ENCODE measurements at regions not wholly inside any gene's neighbourhood (a gene's known extent, or its start where the extent isn't known, plus 50 kb on each side); places are given as distances from the start of the nearest gene placed in this dataset.
A peak's percentile ranks its signal among the peaks of the same experiment; 100 is the strongest.

DNA sequence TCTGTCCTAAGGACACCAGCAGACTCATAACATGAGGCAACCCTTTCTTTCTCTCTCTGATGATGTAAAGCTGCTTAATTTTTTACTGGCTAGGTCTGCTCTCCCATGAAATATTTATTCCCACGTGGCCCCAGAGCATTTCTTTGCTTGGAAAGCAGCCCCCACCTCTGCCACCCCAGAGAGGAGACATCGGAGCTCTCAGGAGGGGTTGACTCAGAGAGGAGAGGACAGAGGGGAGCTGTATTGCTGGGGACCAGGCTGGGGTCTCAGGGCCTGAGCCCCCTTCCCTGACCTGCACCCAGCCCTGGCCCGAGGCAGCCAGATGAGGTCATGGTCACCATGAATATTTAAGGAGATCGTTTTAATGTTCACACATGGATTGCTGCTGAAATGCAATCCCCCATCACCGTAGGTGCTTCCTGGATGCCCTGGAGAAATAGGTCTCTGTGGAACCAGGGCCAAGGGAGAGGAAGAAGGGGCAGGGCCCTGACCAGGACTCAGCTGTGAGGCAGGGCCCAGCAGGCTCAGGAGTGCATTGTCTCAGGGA lies 117.5 kb downstream of the DLL1 start:
- no peak for ATAC-seq (ENCODE audit: insufficient read depth, low FRiP score)
- Histone ChIP-seq H3K9ac (ENCODE audit: insufficient read depth in 1 of 2, low read length in 2 of 2) (no peak overlapping the region), H3K4me1 (ENCODE audit: control insufficient read depth in 5 of 5, insufficient read depth in 5 of 5, low read length in 5 of 5) (peaks cover 0 to 7% (median 0%) of the 10 kb centered on the region in 5 donors), H3K4me3 (no peak overlapping the region), H3K9me3 (ENCODE audit: control insufficient read depth in 4 of 4, insufficient read depth in 3 of 4, low read length in 3 of 4) (peaks cover 0 to 2% (median 0%) of the 10 kb centered on the region in 4 donors), H3K36me3 (ENCODE audit: control insufficient read depth in 4 of 4, insufficient read depth in 4 of 4, low read length in 4 of 4) (no peaks in the 10 kb centered on the region), H3K27me3 (ENCODE audit: control insufficient read depth in 3 of 3, insufficient read depth in 3 of 3, low read length in 2 of 3) (no peaks in the 10 kb centered on the region), H3K27ac (ENCODE audit: low read depth in 1 of 2, low read length in 1 of 2) (no peak overlapping the region)
- TF ChIP-seq, protein P1, sequence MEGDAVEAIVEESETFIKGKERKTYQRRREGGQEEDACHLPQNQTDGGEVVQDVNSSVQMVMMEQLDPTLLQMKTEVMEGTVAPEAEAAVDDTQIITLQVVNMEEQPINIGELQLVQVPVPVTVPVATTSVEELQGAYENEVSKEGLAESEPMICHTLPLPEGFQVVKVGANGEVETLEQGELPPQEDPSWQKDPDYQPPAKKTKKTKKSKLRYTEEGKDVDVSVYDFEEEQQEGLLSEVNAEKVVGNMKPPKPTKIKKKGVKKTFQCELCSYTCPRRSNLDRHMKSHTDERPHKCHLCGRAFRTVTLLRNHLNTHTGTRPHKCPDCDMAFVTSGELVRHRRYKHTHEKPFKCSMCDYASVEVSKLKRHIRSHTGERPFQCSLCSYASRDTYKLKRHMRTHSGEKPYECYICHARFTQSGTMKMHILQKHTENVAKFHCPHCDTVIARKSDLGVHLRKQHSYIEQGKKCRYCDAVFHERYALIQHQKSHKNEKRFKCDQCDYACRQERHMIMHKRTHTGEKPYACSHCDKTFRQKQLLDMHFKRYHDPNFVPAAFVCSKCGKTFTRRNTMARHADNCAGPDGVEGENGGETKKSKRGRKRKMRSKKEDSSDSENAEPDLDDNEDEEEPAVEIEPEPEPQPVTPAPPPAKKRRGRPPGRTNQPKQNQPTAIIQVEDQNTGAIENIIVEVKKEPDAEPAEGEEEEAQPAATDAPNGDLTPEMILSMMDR (IDR thresholded peaks at IDR 0.05; ENCODE audit: control extremely low read depth, extremely low read depth) = no peak
- peak in 1 of 3 donors; percentile 10 for DNase-seq
- WGBS, 2 donors = 72 to 76% methylated on average over 5 of the region's 5 CpGs

DNA sequence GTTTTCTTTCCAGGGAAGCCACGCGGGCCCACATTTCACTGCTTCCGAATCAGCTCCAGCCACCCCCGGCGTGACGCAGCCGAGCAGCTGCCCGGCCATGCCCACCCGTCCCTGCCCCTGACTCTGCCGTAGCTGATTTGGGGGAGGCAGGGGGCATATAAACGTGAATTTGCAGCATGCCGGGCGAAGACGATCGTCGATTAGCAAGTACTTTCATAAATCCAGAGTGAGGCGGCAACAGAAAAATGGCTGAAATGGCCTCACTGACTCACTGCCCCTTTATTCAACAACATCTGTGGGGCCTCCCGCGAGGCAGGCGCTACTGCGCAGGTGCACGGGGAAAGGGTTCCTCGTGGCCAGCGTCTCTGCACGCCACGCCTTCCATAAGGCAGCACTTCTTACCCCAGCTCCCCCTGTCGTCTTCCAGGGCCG lies 118.0 kb downstream of the DLL1 start:
- Histone ChIP-seq H3K27ac (ENCODE audit: low read depth in 1 of 2, low read length in 1 of 2) (no peak overlapping the region), H3K4me3 (no peak overlapping the region), H3K9me3 (ENCODE audit: control insufficient read depth in 4 of 4, insufficient read depth in 3 of 4, low read length in 3 of 4) (peaks cover 0 to 2% (median 0%) of the 10 kb centered on the region in 4 donors), H3K4me1 (ENCODE audit: control insufficient read depth in 5 of 5, insufficient read depth in 5 of 5, low read length in 5 of 5) (peaks cover 0 to 7% (median 0%) of the 10 kb centered on the region in 5 donors), H3K36me3 (ENCODE audit: control insufficient read depth in 4 of 4, insufficient read depth in 4 of 4, low read length in 4 of 4) (no peaks in the 10 kb centered on the region), H3K27me3 (ENCODE audit: control insufficient read depth in 3 of 3, insufficient read depth in 3 of 3, low read length in 2 of 3) (no peaks in the 10 kb centered on the region), H3K9ac (ENCODE audit: insufficient read depth in 1 of 2, low read length in 2 of 2) (no peak overlapping the region)
- DNase-seq = no peak
- TF ChIP-seq, protein P1 (IDR thresholded peaks at IDR 0.05; ENCODE audit: control extremely low read depth, extremely low read depth) = no peak
- WGBS, 2 donors = 95% methylated on average over 28 of the region's 28 CpGs
- no peak for ATAC-seq (ENCODE audit: insufficient read depth, low FRiP score)

DNA sequence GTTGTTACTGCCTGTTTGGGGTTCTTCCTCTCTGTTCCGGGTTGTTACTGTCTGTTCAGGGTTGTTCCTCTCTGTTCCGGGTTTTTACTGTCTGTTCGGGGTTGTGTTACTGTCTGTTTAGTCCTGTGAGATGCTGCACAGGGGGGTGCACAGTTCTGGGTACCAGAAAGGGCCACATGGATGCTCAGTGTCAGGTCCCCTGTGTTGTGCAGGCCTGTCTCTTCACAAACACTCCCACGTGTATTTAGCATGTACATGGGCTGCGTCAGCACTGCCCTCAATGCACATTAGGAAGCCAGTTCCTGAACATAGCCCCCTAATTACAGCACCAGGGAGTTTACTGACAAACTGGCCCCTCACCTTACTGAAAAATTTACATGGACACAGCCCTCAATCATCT lies 118.5 kb downstream of the DLL1 start:
- Histone ChIP-seq H3K9me3 (ENCODE audit: control insufficient read depth in 4 of 4, insufficient read depth in 3 of 4, low read length in 3 of 4) (peaks cover 0 to 2% (median 0%) of the 10 kb centered on the region in 4 donors), H3K27me3 (ENCODE audit: control insufficient read depth in 3 of 3, insufficient read depth in 3 of 3, low read length in 2 of 3) (no peaks in the 10 kb centered on the region), H3K4me3 (no peak overlapping the region), H3K36me3 (ENCODE audit: control insufficient read depth in 4 of 4, insufficient read depth in 4 of 4, low read length in 4 of 4) (no peaks in the 10 kb centered on the region), H3K27ac (ENCODE audit: low read depth in 1 of 2, low read length in 1 of 2) (no peak overlapping the region), H3K4me1 (ENCODE audit: control insufficient read depth in 5 of 5, insufficient read depth in 5 of 5, low read length in 5 of 5) (peaks cover 0 to 7% (median 0%) of the 10 kb centered on the region in 5 donors), H3K9ac (ENCODE audit: insufficient read depth in 1 of 2, low read length in 2 of 2) (no peak overlapping the region)
- DNase-seq = peak in 1 of 3 donors; percentile 3
- no peak for ATAC-seq (ENCODE audit: insufficient read depth, low FRiP score)
- WGBS, 2 donors = 70 to 77% methylated on average over 5 of the region's 5 CpGs
- TF ChIP-seq, protein P1 (IDR thresholded peaks at IDR 0.05; ENCODE audit: control extremely low read depth, extremely low read depth) = no peak

Measured in lung (tissue), 11 donors.